HL-60 (cell line): ENCODE measurements at regions not wholly inside any gene's neighbourhood (a gene's known extent, or its start where the extent isn't known, plus 50 kb on each side); places are given as distances from the start of the nearest gene placed in this dataset.

ENCODE experiments used
- POLR2AphosphoS5 ChIP-seq: IDR thresholded peaks from 2 replicates; pipeline ENCODE4 v1.6.1; 2012; ENCODE audit warnings: low read depth
- TF ChIP-seq, protein P1 (sequence below): IDR thresholded peaks from one replicate; pipeline ENCODE4 v1.5.1; 2011; ENCODE audit warnings: low read length, control low read depth, inconsistent platforms; ENCODE audit not compliant: insufficient read depth
- TF ChIP-seq, protein P2 (sequence below): IDR thresholded peaks from 2 replicates; pipeline ENCODE4 v1.6.1; 2012; ENCODE audit warnings: low read depth; ENCODE audit not compliant: insufficient replicate concordance

DNA sequence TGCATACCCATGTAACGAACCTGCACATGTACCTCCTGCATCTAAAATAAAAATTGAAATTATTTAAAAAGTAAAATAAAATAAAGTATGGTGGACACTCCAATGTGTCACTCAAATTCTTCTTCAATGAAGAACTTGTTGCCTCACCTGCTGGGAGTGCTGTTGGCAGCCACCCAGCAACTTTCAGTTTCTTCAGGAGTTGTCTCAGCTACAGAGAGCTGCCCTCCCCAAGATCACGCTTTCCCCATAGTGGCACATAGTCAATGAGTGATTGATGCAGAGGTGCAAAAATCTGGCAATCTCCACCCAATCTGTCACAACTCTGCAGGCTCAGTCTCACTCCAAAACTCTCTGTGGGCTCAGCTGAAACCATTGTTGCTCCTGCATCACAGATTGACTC lies 92.3 kb upstream of the C11orf87 start:
- TF ChIP-seq, protein P1, sequence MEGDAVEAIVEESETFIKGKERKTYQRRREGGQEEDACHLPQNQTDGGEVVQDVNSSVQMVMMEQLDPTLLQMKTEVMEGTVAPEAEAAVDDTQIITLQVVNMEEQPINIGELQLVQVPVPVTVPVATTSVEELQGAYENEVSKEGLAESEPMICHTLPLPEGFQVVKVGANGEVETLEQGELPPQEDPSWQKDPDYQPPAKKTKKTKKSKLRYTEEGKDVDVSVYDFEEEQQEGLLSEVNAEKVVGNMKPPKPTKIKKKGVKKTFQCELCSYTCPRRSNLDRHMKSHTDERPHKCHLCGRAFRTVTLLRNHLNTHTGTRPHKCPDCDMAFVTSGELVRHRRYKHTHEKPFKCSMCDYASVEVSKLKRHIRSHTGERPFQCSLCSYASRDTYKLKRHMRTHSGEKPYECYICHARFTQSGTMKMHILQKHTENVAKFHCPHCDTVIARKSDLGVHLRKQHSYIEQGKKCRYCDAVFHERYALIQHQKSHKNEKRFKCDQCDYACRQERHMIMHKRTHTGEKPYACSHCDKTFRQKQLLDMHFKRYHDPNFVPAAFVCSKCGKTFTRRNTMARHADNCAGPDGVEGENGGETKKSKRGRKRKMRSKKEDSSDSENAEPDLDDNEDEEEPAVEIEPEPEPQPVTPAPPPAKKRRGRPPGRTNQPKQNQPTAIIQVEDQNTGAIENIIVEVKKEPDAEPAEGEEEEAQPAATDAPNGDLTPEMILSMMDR: no peak
- no peak for TF ChIP-seq POLR2AphosphoS5
- TF ChIP-seq, protein P2, sequence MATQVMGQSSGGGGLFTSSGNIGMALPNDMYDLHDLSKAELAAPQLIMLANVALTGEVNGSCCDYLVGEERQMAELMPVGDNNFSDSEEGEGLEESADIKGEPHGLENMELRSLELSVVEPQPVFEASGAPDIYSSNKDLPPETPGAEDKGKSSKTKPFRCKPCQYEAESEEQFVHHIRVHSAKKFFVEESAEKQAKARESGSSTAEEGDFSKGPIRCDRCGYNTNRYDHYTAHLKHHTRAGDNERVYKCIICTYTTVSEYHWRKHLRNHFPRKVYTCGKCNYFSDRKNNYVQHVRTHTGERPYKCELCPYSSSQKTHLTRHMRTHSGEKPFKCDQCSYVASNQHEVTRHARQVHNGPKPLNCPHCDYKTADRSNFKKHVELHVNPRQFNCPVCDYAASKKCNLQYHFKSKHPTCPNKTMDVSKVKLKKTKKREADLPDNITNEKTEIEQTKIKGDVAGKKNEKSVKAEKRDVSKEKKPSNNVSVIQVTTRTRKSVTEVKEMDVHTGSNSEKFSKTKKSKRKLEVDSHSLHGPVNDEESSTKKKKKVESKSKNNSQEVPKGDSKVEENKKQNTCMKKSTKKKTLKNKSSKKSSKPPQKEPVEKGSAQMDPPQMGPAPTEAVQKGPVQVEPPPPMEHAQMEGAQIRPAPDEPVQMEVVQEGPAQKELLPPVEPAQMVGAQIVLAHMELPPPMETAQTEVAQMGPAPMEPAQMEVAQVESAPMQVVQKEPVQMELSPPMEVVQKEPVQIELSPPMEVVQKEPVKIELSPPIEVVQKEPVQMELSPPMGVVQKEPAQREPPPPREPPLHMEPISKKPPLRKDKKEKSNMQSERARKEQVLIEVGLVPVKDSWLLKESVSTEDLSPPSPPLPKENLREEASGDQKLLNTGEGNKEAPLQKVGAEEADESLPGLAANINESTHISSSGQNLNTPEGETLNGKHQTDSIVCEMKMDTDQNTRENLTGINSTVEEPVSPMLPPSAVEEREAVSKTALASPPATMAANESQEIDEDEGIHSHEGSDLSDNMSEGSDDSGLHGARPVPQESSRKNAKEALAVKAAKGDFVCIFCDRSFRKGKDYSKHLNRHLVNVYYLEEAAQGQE: no peak
